ENCODE measurements at regions not wholly inside any gene's neighbourhood (a gene's known extent, or its start where the extent isn't known, plus 50 kb on each side); places are given as distances from the start of the nearest gene placed in this dataset.

- Histone ChIP-seq H3K9me3 (ENCODE audit: insufficient read depth, low read length) (no peaks in the 10 kb centered on the region), H3K27me3 (ENCODE audit: insufficient read depth, insufficient read length) (no peaks in the 10 kb centered on the region), H3K4me1 (ENCODE audit: insufficient read depth, insufficient read length) (no peaks in the 10 kb centered on the region), H3K4me3 (ENCODE audit: insufficient read length, low read depth) (no peak overlapping the region), H3K36me3 (ENCODE audit: insufficient read depth, insufficient read length, low read length) (no peaks in the 10 kb centered on the region), H3K9ac (ENCODE audit: insufficient read length, low read depth) (no peak overlapping the region)
- no peak for DNase-seq (ENCODE audit: low read depth, low spot score)
- TF ChIP-seq YY1 (IDR thresholded peaks at IDR 0.05; ENCODE audit: insufficient read depth, insufficient read length) = no peak
- TF ChIP-seq SUZ12 (IDR thresholded peaks at IDR 0.05; ENCODE audit: extremely low read depth, insufficient read depth, insufficient read length) = no peak
- TF ChIP-seq ZNF274 (IDR thresholded peaks at IDR 0.05; ENCODE audit: low read depth, low read length) = no peak
Measured at GRCh38 chr5:111676926-111677415, 80.0 kb downstream of the NREP start.

- no peak for DNase-seq (ENCODE audit: low read depth, low spot score)
- Histone ChIP-seq H3K9me3 (ENCODE audit: insufficient read depth, low read length) (no peaks in the 10 kb centered on the region), H3K27me3 (ENCODE audit: insufficient read depth, insufficient read length) (no peaks in the 10 kb centered on the region), H3K4me3 (ENCODE audit: insufficient read length, low read depth) (no peak overlapping the region), H3K4me1 (ENCODE audit: insufficient read depth, insufficient read length) (no peaks in the 10 kb centered on the region), H3K36me3 (ENCODE audit: insufficient read depth, insufficient read length, low read length) (no peaks in the 10 kb centered on the region), H3K9ac (ENCODE audit: insufficient read length, low read depth) (no peak overlapping the region)
- TF ChIP-seq YY1 (IDR thresholded peaks at IDR 0.05; ENCODE audit: insufficient read depth, insufficient read length) (no peak), ZNF274 (IDR thresholded peaks at IDR 0.05; ENCODE audit: low read depth, low read length) (no peak), SUZ12 (IDR thresholded peaks at IDR 0.05; ENCODE audit: extremely low read depth, insufficient read depth, insufficient read length) (no peak)
Measured at GRCh38 chr5:111676466-111676865, 80.5 kb downstream of the NREP start.

- Histone ChIP-seq H3K4me1 (ENCODE audit: insufficient read depth, insufficient read length) (no peaks in the 10 kb centered on the region), H3K9ac (ENCODE audit: insufficient read length, low read depth) (no peak overlapping the region), H3K9me3 (ENCODE audit: insufficient read depth, low read length) (no peaks in the 10 kb centered on the region), H3K27me3 (ENCODE audit: insufficient read depth, insufficient read length) (no peaks in the 10 kb centered on the region), H3K4me3 (ENCODE audit: insufficient read length, low read depth) (no peak overlapping the region), H3K36me3 (ENCODE audit: insufficient read depth, insufficient read length, low read length) (no peaks in the 10 kb centered on the region)
- TF ChIP-seq YY1 (IDR thresholded peaks at IDR 0.05; ENCODE audit: insufficient read depth, insufficient read length) (no peak), ZNF274 (IDR thresholded peaks at IDR 0.05; ENCODE audit: low read depth, low read length) (no peak), SUZ12 (IDR thresholded peaks at IDR 0.05; ENCODE audit: extremely low read depth, insufficient read depth, insufficient read length) (no peak)
- DNase-seq (ENCODE audit: low read depth, low spot score) = no peak
Measured at GRCh38 chr5:111675201-111675934, 81.6 kb downstream of the NREP start.

GRCh38 chr5:111673891-111674626 is 82.9 kb downstream of the NREP start:
- H3K4me1 ChIP-seq (ENCODE audit: insufficient read depth, insufficient read length) = no peaks in the 10 kb centered on the region
- H3K9me3 ChIP-seq (ENCODE audit: insufficient read depth, low read length) = no peaks in the 10 kb centered on the region
- no peak for TF ChIP-seq ZNF274 (IDR thresholded peaks at IDR 0.05; ENCODE audit: low read depth, low read length)
- TF ChIP-seq YY1 (IDR thresholded peaks at IDR 0.05; ENCODE audit: insufficient read depth, insufficient read length) = no peak
- no peak for TF ChIP-seq SUZ12 (IDR thresholded peaks at IDR 0.05; ENCODE audit: extremely low read depth, insufficient read depth, insufficient read length)
- DNase-seq (ENCODE audit: low read depth, low spot score) = no peak
- no peak overlapping the region for H3K4me3 ChIP-seq (ENCODE audit: insufficient read length, low read depth)
- H3K36me3 ChIP-seq (ENCODE audit: insufficient read depth, insufficient read length, low read length) = no peaks in the 10 kb centered on the region
- H3K9ac ChIP-seq (ENCODE audit: insufficient read length, low read depth) = no peak overlapping the region
- no peaks in the 10 kb centered on the region for H3K27me3 ChIP-seq (ENCODE audit: insufficient read depth, insufficient read length)

- no peak for TF ChIP-seq YY1 (IDR thresholded peaks at IDR 0.05; ENCODE audit: insufficient read depth, insufficient read length)
- no peak for TF ChIP-seq SUZ12 (IDR thresholded peaks at IDR 0.05; ENCODE audit: extremely low read depth, insufficient read depth, insufficient read length)
- TF ChIP-seq ZNF274 (IDR thresholded peaks at IDR 0.05; ENCODE audit: low read depth, low read length) = no peak
- Histone ChIP-seq H3K9ac (ENCODE audit: insufficient read length, low read depth) (no peak overlapping the region), H3K36me3 (ENCODE audit: insufficient read depth, insufficient read length, low read length) (no peaks in the 10 kb centered on the region), H3K27me3 (ENCODE audit: insufficient read depth, insufficient read length) (no peaks in the 10 kb centered on the region), H3K9me3 (ENCODE audit: insufficient read depth, low read length) (no peaks in the 10 kb centered on the region), H3K4me3 (ENCODE audit: insufficient read length, low read depth) (no peak overlapping the region), H3K4me1 (ENCODE audit: insufficient read depth, insufficient read length) (no peaks in the 10 kb centered on the region)
- DNase-seq (ENCODE audit: low read depth, low spot score) = no peak
Measured at GRCh38 chr5:111672099-111672498, 84.9 kb downstream of the NREP start.

GRCh38 chr5:111670826-111671492 is 86.0 kb downstream of the NREP start:
- DNase-seq (ENCODE audit: low read depth, low spot score) = no peak
- no peak for TF ChIP-seq ZNF274 (IDR thresholded peaks at IDR 0.05; ENCODE audit: low read depth, low read length)
- no peak for TF ChIP-seq YY1 (IDR thresholded peaks at IDR 0.05; ENCODE audit: insufficient read depth, insufficient read length)
- no peak for TF ChIP-seq SUZ12 (IDR thresholded peaks at IDR 0.05; ENCODE audit: extremely low read depth, insufficient read depth, insufficient read length)

More at GRCh38 chr5:111670826-111671492, 86.0 kb downstream of the NREP start:
- Histone ChIP-seq H3K36me3 (ENCODE audit: insufficient read depth, insufficient read length, low read length) (no peaks in the 10 kb centered on the region), H3K9me3 (ENCODE audit: insufficient read depth, low read length) (no peaks in the 10 kb centered on the region), H3K27me3 (ENCODE audit: insufficient read depth, insufficient read length) (no peaks in the 10 kb centered on the region), H3K4me3 (ENCODE audit: insufficient read length, low read depth) (no peak overlapping the region), H3K4me1 (ENCODE audit: insufficient read depth, insufficient read length) (no peaks in the 10 kb centered on the region), H3K9ac (ENCODE audit: insufficient read length, low read depth) (no peak overlapping the region)

Measured in NT2/D1 (cell line).